Nephron progenitor cell (in vitro differentiated cells): ENCODE measurements at regions not wholly inside any gene's neighbourhood (a gene's known extent, or its start where the extent isn't known, plus 50 kb on each side); places are given as distances from the start of the nearest gene placed in this dataset.

Source experiments
- DNase-seq: peaks from one replicate; pipeline ENCODE4 v3.0.0; 2021
- H3K27ac Mint-ChIP-seq: 2 replicates; pipeline ENCODE4 v1.8.0; 2021; ENCODE audit warnings: mild to moderate bottlenecking, moderate library complexity, mixed read lengths
- H3K27me3 Mint-ChIP-seq: 2 replicates; pipeline ENCODE4 v1.8.0; 2021; ENCODE audit warnings: mild to moderate bottlenecking, low read depth, mixed read lengths; ENCODE audit not compliant: poor library complexity
- H3K36me3 Mint-ChIP-seq: 2 replicates; pipeline ENCODE4 v1.8.0; 2021; ENCODE audit warnings: low read depth, mixed read lengths
- H3K4me1 Mint-ChIP-seq: 2 replicates; pipeline ENCODE4 v1.8.0; 2021; ENCODE audit warnings: mixed read lengths
- H3K4me3 Mint-ChIP-seq: 2 replicates; pipeline ENCODE4 v1.8.0; 2021; ENCODE audit warnings: mild to moderate bottlenecking, moderate library complexity, mixed read lengths
- H3K9me3 Mint-ChIP-seq: 2 replicates; pipeline ENCODE4 v1.8.0; 2021; ENCODE audit warnings: mild to moderate bottlenecking, moderate library complexity, mixed read lengths
- TF ChIP-seq, protein P1 (sequence below): fragments of 200-600 bp; sonication (generic); IDR thresholded peaks from 2 replicates; pipeline ENCODE4 v1.5.0; 2021; ENCODE audit warnings: antibody characterized with exemption

DNA sequence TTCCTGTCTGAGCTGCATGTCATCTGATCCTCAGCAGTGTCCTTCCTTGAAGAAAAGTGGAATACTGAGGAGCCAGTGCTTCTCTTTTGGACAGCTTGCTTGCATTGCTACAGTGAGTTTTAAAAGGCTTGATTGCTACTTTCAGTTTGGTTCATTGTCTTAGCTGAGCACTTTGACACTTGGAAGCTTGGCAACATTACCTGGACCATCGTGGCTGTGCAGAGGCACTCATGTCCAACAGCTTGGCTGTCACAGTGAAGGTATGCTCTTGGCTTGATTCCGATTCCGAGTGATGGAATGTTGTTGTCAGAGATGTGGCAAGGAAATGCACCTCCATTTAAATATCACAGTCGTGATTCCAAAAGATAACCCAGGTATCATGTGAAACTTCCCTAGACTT lies 102.4 kb downstream of the FAS start:
- Mint-ChIP-seq H3K4me1 (peaks cover 4% of the 10 kb centered on the region), H3K9me3 (no peaks in the 10 kb centered on the region), H3K27ac (no peak overlapping the region), H3K27me3 (peaks cover 8% of the 10 kb centered on the region), H3K36me3 (no peaks in the 10 kb centered on the region), H3K4me3 (no peak overlapping the region)
- no peak for DNase-seq
- TF ChIP-seq, protein P1, sequence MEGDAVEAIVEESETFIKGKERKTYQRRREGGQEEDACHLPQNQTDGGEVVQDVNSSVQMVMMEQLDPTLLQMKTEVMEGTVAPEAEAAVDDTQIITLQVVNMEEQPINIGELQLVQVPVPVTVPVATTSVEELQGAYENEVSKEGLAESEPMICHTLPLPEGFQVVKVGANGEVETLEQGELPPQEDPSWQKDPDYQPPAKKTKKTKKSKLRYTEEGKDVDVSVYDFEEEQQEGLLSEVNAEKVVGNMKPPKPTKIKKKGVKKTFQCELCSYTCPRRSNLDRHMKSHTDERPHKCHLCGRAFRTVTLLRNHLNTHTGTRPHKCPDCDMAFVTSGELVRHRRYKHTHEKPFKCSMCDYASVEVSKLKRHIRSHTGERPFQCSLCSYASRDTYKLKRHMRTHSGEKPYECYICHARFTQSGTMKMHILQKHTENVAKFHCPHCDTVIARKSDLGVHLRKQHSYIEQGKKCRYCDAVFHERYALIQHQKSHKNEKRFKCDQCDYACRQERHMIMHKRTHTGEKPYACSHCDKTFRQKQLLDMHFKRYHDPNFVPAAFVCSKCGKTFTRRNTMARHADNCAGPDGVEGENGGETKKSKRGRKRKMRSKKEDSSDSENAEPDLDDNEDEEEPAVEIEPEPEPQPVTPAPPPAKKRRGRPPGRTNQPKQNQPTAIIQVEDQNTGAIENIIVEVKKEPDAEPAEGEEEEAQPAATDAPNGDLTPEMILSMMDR, result no peak

DNA sequence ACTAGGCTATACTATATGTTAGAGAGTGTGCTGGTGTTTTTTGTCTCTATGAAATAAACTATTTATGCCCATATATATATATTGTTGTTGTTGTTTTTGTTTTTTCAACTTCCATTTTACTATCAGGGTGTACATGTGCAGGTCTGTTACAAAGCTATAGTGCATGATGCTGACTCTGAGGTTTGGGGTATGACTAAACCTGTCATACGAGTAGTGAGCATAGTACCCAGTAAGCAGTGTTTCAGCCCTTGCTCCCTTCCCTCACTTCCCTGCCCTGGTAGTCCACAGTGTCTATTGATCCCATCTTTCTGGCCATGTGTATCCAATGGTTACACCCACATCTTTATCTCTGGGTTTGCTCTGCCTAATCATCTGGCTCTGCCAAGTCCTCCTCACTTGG lies 101.8 kb downstream of the FAS start:
- no peak overlapping the region for H3K27ac Mint-ChIP-seq
- peaks cover 4% of the 10 kb centered on the region for H3K4me1 Mint-ChIP-seq
- no peak overlapping the region for H3K4me3 Mint-ChIP-seq
- no peaks in the 10 kb centered on the region for H3K9me3 Mint-ChIP-seq
- TF ChIP-seq, protein P1, result no peak
- no peaks in the 10 kb centered on the region for H3K36me3 Mint-ChIP-seq
- H3K27me3 Mint-ChIP-seq, result peaks cover 8% of the 10 kb centered on the region
- DNase-seq, result no peak

DNA sequence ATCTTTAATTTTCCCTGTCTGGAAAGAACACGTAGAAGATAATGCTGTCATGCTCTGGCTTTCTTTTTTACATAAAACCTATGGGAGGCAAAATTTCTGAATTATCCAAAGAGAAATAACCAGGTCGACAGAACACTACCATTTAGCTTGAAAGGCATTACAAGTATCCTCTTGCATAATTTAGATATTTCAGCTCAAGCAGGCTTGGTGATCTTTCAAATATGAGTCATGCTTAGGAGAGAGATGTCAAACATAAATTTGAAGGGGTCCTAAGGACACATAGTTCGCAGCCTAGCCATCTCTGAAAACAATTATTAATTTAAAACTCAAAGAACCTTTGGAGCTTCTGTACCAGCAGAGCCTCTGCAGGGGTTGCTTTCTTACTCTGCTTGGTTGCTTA lies 100.9 kb downstream of the FAS start:
- H3K4me1 Mint-ChIP-seq, result peaks cover 4% of the 10 kb centered on the region
- peaks cover 8% of the 10 kb centered on the region for H3K27me3 Mint-ChIP-seq
- TF ChIP-seq, protein P1, result no peak
- H3K9me3 Mint-ChIP-seq, result no peaks in the 10 kb centered on the region
- H3K27ac Mint-ChIP-seq, result no peak overlapping the region
- no peak for DNase-seq
- no peak overlapping the region for H3K4me3 Mint-ChIP-seq
- no peaks in the 10 kb centered on the region for H3K36me3 Mint-ChIP-seq

DNA sequence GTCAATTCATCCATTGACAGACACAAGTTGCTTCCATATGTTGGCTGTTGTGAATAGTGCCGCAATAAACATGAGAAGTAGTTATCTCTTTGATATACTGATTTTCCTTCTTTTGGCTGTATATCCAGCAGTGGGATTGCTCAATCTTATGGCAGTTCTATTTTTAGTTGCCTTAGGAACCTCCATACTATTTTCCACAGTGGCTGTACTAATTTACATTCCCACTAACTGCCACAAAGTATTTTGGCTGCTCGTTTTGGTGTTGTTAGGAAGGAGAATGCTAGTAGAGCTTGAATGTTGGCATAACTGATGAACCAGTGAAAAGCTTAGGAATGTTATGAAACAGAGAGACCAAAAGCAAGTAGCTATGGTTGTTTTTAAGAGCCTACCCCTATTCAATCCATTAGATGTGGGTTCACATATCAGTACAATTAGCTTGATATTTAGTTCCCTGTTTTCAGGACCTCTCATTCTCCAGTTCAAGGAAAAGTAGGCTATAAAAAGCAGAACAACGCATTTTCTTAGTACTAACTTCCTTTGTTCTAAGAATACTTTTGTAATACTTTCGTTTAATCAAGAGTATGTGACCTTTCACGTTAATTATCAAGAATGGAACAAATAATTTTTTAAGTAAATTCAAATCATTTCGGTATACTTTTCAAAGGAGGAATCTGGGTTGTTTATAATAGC lies 100.3 kb downstream of the FAS start:
- Mint-ChIP-seq H3K27ac (no peak overlapping the region), H3K27me3 (peaks cover 8% of the 10 kb centered on the region), H3K36me3 (no peaks in the 10 kb centered on the region), H3K4me3 (no peak overlapping the region), H3K4me1 (peaks cover 4% of the 10 kb centered on the region), H3K9me3 (no peaks in the 10 kb centered on the region)
- no peak for DNase-seq
- TF ChIP-seq, protein P1, result no peak

DNA sequence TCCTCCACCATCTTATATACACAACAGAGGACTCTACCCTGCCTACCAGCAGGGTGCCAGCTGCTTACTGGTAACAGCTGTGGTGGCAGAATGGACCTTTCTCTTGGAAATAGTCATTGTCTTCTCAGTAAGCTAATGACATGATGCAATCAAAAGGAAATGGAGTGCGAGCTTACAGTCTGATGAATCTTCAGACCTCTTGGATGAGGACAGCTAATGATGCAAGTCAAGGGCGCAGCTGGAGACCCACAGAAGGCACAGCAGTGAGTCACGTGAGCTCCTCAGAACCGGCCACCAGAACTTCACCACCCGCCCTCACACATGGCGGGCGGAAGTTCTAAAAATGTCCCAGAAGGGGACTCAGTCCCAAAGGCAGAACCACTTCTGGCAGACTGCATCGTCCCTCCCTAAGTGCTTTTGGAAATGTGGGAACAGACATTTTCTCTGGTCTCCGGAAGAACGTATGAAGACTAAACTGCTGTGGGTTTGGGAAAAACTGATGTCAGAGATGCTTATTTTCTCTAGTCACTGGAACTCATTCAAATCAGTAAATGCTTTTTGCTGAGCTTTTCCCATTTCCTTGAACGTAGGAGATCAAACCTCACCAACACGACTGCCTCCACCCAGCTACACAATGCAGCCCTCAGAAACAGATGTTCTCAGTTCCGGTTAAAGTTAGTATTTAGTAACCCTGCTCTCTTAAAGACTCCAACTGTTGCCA lies 96.4 kb downstream of the FAS start:
- Mint-ChIP-seq H3K4me3 (no peak overlapping the region), H3K27me3 (peaks cover 4% of the 10 kb centered on the region), H3K4me1 (no peaks in the 10 kb centered on the region), H3K36me3 (no peaks in the 10 kb centered on the region), H3K9me3 (no peaks in the 10 kb centered on the region), H3K27ac (no peak overlapping the region)
- DNase-seq, result no peak
- TF ChIP-seq, protein P1, result no peak

DNA sequence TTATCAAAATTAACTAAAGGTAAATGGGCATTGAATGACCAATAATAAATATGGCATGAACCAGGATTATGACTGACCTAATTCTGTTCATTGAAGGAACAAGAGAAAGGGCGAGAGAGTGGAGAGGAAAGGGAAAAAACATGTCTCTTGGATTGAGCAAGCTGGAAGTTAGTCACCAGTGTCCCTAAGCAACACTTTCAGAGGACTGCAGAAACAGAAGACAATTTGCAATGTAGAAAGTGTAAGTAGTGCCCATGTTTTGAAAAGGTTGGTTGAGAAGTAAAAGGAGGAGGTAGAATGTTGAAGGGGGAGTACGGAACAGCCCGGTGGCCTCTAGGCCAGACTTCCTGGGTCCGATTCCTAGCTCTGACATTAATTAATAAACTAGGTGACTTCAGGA lies 94.6 kb downstream of the FAS start:
- Mint-ChIP-seq H3K27ac (no peak overlapping the region), H3K9me3 (no peaks in the 10 kb centered on the region), H3K27me3 (peaks cover 4% of the 10 kb centered on the region), H3K4me3 (no peak overlapping the region), H3K4me1 (no peaks in the 10 kb centered on the region), H3K36me3 (no peaks in the 10 kb centered on the region)
- no peak for DNase-seq
- TF ChIP-seq, protein P1, result no peak
